HFF-Myc (cell line): ENCODE measurements at regions not wholly inside any gene's neighbourhood (a gene's known extent, or its start where the extent isn't known, plus 50 kb on each side); places are given as distances from the start of the nearest gene placed in this dataset.

ENCODE experiments used
- DNase-seq: peaks from one replicate; pipeline ENCODE4 v3.0.0-alpha.2; 2011; ENCODE audit warnings: low read depth; ENCODE audit errors: extremely low read depth
- H3K4me3 ChIP-seq: replicated peaks from 2 replicates; pipeline ENCODE4 v1.5.1; 2011; ENCODE audit warnings: low read depth, mild to moderate bottlenecking, control low read depth, low read length
- CTCF ChIP-seq: IDR thresholded peaks from 2 replicates; pipeline ENCODE4 v1.5.1; 2012; ENCODE audit warnings: mild to moderate bottlenecking, low read depth, low read length, control low read depth; ENCODE audit errors: missing control alignments

GRCh38 chr6:74087899-74088298, 391.9 kb downstream of the CD109 start:
- no peak overlapping the region for H3K4me3 ChIP-seq
- peak; percentile 17 for TF ChIP-seq CTCF
- DNase-seq: no peak

GRCh38 chr6:74075896-74076295, 379.9 kb downstream of the CD109 start:
- DNase-seq: no peak
- no peak for TF ChIP-seq CTCF
- H3K4me3 ChIP-seq: no peak overlapping the region

- TF ChIP-seq CTCF: no peak
- no peak overlapping the region for H3K4me3 ChIP-seq
- DNase-seq: no peak
Measured at GRCh38 chr6:74075323-74075722, 379.3 kb downstream of the CD109 start.

- DNase-seq: no peak
- no peak overlapping the region for H3K4me3 ChIP-seq
- no peak for TF ChIP-seq CTCF
Measured at GRCh38 chr6:74074645-74075044, 378.6 kb downstream of the CD109 start.

GRCh38 chr6:74073999-74074398, 378.0 kb downstream of the CD109 start:
- TF ChIP-seq CTCF: no peak
- no peak overlapping the region for H3K4me3 ChIP-seq
- DNase-seq: no peak

- no peak for TF ChIP-seq CTCF
- no peak for DNase-seq
- no peak overlapping the region for H3K4me3 ChIP-seq
Measured at GRCh38 chr6:74073429-74073828, 377.4 kb downstream of the CD109 start.

- H3K4me3 ChIP-seq: no peak overlapping the region
- no peak for DNase-seq
- TF ChIP-seq CTCF: no peak
Measured at GRCh38 chr6:74071214-74071613, 375.2 kb downstream of the CD109 start.
